NCI-H2196 (cell line): ENCODE measurements at regions not wholly inside any gene's neighbourhood (a gene's known extent, or its start where the extent isn't known, plus 50 kb on each side); places are given as distances from the start of the nearest gene placed in this dataset.

Experiments
- DNase-seq: peaks from one replicate; lab custom pipeline; 2025; ENCODE audit not compliant: unreplicated experiment; lab: John Stamatoyannopoulos, UW

DNA sequence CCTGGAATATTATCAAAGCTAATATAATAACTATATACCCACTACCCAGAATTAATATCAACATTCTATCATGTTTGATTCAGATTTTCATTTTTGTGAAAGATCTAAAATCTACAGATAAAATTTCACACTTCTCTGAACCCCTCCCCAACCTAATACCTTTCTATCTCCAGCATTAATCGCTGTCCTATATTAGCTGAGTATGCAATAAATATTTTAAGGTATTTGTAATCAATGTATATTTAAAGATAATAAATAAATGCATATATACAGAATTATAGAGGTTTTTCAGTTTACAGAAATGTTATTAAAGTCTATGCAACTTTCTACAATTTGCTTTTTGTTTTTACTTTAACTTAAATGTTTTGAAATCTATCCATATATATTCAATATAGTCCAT, 156.7 kb upstream of the NRSN1 start:
- no peak for DNase-seq

DNA sequence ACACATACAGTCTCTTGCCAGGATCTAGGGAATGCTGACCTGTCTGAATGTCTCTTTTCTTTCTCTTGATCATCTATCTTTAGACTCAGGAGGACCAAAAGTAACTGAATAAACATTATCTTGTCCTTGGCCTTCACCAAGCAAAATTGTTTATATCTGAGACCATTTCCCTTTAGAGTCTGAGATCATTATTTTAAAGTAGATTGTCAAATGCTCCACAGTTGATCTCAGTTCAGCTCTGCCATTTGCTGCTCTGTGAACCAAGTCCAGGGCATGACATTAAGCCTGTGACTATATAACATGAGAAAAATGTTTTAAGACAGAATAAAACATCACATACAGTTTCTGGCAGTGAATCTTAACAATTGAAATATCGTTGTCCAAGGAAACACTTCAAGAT, 148.3 kb upstream of the NRSN1 start:
- no peak for DNase-seq

DNA sequence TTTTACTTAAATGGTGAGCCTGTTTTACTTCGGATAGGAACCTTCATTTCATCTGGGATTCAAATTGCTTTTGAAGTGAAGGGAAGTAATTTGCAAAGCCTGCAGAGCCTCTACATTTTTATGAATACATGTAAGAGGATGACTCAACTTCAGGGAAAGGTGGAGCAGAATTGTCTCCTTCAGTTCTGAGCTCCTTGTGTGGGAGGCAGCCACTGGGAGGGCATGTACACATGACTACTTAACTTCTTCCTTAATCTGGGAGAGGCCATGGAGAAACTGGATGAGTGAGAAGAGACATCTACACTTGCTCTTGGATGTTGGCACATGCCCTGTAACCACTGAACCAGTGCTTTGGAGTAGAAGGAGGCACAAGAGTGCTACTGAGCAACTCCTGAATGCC, 145.1 kb upstream of the NRSN1 start:
- no peak for DNase-seq

DNA sequence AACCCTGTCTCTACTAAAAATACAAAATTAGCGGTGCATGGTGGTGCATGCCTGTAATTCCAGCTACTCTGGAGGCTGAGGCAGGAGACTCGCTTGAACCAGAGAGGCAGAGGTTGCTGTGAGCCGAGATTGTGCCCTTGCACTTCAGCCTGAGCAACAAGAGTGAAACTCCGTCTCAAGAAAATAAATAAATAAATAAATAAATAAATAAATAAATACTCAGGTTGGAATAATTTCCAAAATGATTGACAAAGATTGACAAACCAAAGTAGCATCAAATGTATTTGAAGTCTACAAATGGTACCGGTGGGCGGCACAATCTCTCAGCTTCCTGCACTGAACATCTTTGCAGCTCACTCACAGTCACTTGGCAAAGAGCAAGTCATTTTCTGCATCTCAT, 144.1 kb upstream of the NRSN1 start:
- DNase-seq = no peak

DNA sequence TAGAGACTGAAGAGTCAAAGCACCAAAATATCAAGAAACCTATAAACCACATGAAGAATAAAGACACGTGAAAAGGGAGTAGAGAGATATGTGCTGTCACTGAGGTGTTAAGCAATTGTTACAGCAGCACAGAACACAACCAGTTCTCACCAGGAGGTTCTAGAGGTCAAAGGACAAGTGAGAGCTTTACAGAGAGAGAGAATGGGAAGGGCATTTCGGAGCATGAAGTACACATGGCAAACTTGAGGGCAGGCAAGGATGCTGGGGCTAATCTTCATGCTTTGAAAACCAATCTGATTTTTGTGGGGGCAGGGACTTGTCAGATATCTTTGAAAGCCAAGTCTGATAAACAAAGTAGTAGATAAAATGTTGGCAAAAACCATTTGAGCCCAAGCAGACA, 142.3 kb upstream of the NRSN1 start:
- DNase-seq = no peak

DNA sequence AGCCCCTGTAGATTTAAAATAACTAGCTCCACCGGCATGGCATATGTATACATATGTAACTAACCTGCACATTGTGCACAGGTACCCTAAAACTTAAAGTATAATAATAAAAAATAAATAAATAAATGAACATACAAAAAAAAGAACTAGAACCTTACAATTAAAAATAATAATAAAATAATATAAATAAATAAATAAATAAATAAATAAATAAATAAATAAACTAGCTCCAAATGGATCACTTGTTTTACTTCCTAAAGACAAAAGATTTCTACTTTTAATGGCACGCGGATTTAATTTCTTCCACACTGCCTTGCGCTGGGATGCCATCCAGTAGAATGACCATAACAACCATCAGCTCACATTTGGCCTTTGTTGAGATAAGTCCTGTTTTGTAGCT, 141.0 kb upstream of the NRSN1 start:
- no peak for DNase-seq

DNA sequence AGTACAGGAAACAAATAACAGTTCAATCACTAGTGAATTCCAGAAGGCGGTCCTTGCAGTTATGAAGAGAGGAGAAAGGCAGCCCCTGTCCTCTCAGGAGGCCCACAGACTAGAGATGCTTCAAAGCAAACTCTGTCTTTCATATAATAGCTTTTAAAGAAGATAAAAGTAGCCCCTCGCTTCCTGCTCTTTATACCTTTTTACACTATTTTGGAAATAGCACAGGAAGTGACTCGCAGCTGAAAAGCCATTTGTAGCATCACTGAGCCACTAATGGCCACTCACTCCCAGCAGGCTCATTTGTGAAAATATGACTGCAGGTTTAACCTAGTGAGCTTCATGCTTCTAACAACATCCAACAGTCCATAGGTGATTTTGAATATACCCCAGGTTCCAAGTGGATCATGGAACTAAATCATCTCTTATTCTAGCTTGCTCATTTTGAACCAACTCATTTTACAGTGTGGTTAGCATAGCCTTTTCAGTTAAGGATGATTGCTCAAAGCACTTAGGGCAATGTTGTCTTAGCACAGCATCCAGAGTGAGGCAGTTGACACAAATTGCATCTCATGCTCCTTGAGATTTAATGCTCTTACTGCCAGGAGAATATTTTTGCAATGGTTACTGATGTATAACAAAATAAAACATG, 136.0 kb upstream of the NRSN1 start:
- no peak for DNase-seq

DNA sequence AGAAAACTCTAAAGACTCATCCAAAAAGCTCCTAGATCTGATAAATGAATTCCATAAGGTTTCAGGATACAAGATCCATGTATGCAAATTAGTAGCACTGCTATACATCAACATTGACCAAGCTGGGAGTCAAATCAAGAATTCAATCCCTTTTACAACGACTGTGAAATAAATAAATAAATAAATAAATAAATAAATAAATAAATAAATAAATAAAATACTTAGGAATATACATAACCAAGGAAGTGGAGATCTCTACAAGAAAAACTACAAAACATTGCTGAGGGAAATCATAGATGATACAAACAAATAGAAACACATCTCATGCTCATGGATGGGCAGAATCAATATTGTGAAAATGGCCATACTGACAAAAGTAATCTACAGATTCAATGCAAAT, 132.0 kb upstream of the NRSN1 start:
- DNase-seq = no peak

DNA sequence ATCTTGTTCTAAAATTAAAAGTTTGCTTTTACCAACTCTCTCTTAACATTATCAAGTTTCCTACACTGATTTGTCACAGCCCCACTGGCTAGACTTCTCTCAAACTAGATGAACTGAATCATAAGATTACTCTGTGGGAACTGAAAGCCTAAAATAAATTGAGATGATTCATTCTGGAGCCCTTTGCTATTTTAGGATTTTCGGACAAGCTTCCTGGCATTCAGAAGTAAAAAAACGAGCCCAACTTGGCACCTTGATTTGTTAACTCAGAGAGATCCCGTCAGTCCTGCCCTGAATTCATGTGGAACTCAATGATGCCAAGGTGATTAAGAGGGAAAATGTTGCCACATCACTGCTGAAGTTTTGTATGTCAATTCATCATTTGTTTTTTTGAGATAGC, 122.0 kb upstream of the NRSN1 start:
- DNase-seq = no peak

DNA sequence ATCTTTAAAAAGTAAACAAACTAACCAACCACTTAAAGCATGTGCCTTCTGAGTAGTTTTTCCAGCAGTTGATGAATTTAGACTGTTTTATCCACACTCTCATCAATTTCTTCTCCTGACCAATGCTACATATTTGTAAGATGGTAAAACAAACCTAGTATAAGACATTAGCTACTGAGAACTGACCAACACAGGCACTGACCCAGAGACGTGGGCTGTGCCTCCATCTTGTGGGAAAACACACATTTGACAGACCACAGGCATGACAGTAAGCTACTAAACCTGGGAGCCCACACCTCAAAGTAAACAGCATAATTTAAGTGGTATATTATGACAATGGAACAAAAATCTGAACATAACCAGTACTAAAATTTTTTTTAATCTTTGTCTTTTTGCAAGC, 121.4 kb upstream of the NRSN1 start:
- no peak for DNase-seq

DNA sequence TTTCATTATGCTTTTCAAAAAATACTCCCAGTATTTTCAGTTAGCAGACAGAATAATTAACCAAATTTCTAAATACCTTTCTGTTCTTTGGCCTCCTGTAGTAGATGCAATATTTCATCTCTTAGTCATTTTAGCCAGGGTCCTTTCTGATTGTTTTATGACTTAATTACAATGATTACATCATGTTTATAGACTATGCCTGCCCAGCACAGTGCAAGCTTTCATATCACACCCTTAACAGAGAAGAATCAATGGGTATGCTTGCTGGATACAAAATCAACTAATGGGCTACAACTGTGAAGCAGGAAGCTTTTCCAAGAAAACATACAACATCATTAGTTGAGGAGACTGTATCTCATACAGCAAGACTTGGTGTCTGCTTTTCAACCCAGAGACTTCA, 119.8 kb upstream of the NRSN1 start:
- DNase-seq = no peak

DNA sequence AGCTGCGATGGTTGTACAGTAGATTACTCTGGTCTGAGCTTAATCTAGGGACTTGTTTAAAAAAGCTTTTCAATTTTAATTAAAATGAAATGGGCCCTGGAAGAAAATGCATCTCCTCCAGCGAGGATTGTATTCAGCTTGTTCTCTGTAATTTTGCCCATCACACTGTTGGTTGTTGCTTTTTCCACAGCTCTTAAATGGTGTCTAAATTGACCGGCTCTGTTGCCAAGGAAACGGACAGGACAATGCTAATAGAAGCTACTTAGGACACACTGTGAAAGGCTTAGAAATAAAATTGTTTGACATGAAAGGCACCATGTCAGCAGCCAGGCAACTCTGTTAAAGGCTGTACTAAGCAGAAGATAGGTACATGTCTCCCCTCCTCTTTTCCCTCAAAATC, 116.7 kb upstream of the NRSN1 start:
- no peak for DNase-seq

DNA sequence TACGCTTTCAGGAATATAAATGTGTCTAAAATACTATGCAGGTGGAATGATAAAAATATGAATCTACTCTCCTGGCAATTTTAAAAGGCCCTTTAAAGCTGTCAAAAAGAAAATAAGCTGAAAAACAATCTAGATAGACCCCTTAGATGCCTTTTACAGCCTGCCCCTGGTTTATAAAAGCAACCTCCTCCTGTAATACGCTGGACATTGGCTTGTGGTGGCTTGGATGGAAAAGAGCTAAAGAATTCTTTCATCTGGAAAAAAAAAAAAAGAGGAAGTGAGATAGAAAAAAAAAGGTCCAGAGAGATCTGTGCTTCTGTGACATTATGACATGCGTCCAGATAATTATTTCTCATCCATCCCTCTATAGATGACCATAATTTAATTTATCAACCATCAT, 115.9 kb upstream of the NRSN1 start:
- DNase-seq = no peak

DNA sequence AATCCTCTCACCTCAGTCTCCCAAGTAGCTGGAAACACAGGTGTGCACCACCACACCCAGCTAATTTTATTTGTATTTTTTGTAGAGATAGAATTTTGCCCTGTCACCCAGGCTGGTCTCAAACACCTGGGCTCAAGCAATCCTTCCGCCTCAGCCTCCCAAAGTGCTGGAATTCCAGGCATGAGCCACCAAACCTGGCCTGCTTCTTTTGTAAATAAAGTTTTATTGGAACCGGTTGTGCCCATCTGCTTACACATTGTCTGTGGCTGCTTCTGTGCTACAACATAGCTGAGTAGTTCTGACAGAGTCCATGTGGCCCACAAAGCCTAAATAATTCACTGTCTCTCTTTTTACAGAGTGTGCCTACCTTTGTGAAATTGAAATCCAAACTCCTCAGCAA, 109.7 kb upstream of the NRSN1 start:
- DNase-seq = no peak

DNA sequence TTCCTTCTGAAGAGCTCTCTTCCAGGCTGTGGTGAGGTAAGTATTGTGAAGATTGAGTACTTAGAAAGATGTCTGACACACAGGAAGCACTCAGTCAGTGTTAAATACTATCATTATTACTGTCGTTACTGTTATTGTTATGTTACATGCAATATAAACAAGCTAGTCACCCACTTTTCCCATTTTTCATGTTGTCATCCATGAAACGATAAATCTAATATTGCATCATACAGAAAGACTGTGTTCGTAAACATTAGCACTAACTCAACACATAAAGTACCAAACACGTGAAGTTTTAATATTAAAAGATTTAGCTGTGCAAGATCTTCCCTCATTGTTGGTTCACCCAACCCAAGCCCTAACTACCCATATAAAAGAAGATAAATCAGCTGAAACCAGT, 109.2 kb upstream of the NRSN1 start:
- no peak for DNase-seq

DNA sequence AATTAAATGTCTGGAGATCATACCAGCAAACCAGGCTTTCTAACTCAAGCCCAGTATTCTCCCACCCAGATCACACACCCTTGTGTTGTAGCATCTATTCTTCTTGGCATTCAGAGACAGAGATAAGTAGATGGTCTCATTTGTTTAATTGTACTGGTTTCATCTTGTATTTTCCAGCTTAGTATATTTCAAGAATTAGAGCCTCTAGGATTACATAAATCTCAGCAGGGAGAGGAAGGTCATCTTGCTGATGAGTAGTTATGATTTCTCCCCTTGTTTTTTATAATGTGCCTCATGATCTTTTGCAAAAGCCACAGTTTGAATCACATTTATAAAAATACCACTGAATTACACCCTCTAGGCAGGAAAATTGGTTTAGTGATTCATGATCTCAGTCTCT, 106.6 kb upstream of the NRSN1 start:
- DNase-seq = no peak

DNA sequence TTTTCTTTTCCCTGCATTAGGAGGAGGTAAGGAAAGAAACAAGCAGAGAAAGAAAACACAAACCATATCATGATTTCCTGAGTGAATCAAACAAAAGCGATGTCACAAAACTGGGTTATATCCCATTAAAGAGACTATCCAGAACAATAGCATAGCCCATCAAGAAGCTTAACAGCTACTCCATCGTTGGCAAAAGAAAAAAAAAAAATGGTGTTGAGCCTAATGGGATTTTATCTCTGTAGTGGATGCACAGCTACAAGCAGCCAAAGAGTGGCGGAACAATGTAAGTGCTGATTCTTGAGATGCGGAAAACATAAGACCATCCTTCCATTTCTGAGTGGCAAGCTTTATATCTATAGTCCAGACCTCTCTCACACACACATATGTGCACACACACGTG, 106.2 kb upstream of the NRSN1 start:
- DNase-seq = no peak

DNA sequence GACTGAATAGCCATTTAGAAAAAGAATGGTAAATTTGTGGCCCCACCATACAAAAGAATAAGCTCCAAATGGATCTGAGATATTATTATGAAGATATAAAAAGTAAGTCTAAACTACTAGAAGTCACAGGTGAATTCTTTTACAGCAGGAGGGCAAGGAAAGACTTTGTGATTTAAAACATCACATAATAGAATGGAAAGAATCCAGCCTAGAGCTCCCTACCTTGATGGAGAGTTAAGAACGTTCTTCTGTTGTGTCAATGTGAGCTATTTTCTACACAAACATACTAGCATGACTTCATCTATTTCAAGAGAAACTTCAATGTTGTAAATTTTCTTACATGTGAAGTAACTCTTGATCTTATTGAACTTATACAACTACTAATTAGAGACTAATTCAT, 100.0 kb upstream of the NRSN1 start:
- no peak for DNase-seq

DNA sequence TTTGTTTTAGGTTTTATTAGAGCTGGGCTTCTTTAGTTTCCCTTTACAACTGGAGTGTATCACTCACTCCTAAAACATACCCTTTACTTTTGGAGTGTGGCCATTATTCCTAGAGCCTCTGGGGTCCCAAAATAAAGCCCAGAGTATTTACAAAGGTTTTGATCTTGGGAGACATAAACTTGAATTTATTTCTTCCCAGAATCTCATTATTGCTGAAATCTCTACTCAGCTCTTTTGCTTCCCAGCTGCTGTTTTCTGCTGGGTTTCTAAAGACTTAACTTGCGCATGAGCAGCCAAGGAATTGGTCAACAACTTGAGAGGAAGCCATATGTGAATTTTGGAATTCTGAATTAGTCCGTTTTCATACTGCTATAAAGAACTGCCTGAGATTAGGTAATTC, 94.5 kb upstream of the NRSN1 start:
- DNase-seq = no peak

DNA sequence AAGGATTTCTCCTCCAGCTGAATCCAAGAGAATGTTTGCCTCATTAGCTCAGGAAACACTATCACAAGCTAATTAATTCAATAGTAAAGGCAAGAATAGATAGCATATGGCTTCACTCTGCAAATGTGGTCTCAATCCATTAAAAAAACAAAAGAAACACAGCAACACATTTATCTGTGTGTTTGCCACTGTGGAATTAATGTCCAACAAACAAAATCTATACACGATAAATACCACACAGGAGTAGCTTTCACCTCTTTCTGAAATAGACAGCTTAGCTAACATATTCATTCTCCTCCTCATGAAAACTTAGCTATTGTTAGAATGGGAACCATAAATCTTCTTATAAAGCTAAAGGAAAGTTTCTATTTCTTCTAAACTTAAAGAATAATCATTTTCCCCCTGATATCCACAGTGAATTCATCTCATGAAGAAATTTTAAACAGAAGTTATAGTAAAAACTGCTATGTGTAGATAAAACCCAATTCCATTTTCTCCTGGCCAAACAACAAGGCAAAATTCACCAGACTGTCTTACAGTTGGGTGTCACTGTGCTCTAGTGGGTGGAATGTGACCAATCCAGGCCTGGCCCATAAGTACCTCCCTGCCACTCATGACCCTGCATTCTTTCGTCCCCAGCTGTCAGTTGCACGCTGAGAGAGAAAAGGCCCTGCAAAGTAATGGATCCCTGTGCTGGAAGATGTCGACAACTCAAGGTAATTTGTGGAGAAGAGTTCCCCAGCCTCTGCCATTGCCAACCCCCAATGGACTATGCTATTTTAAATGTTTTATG, 92.9 kb upstream of the NRSN1 start:
- DNase-seq = no peak

DNA sequence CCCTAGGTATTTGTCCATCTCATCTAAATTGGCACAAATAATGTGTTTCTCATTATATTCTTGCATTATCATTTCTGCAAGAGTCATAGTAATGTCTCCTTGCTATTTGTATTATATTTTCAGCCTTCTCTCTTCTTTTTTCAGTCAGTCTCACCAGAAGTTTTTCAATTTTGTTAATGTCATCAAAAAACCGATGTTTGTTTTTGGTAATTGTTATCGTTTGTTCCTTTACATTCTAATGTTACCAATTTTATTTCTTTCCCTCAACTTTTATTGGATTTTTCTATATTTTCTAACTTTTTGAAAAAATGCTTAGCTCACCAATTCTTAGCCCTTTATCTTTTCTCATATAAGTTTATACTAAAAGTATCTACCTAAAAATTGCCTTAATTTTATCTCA, 82.2 kb upstream of the NRSN1 start:
- no peak for DNase-seq

DNA sequence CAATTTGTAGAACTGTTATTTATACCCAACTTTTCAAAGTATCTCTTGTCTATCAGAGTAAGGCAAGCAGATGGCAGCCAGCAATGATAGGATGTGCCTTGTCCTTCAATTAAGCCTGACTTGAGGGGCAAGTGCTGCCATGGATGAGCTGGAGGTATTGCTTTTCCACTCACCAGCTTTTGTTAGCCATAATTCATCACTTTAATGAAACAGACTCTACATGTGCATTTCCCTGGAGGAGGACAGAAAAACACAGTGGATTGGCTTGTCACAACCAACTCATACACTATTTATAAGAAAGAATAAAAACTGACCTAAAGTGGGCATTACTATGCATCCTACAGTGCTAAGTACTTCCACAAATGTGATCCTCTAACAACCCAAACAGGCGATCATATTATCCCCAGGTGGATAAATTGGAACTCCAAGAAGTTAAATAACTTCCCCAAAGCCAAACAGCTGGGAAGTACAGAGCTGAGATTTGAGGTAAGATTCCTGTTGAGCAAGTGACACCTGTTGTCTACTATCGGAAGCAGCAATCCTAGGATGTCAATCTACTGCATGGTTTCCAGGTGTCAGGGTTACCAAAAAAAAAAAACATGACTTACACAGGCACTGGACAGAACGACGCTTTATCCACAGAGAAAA, 73.9 kb upstream of the NRSN1 start:
- DNase-seq = no peak

DNA sequence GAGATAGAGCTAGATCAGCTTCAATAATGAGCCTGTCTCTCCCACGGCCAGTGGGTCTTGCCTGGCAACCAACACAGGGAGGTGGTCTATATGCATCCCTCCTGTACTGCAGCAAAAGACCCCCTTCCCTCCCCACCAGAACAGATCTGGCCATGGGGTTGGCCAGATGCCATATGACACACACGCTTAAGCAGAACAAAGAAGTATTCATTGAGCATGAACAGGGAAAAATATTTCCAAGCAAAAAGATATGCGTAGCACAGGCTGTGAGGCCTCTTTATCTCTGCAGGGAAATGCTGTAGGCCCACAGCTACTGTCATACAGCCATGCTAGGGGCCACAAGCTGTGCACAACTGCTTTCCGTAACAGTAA, 73.4 kb upstream of the NRSN1 start:
- DNase-seq = no peak
